ENCODE measurements at regions not wholly inside any gene's neighbourhood (a gene's known extent, or its start where the extent isn't known, plus 50 kb on each side); places are given as distances from the start of the nearest gene placed in this dataset.
"Not testable (repeated sequence)": the region's sequence is repeated elsewhere in the genome, so short reads cannot be mapped to it uniquely, and the experiment has no call there.

DNA sequence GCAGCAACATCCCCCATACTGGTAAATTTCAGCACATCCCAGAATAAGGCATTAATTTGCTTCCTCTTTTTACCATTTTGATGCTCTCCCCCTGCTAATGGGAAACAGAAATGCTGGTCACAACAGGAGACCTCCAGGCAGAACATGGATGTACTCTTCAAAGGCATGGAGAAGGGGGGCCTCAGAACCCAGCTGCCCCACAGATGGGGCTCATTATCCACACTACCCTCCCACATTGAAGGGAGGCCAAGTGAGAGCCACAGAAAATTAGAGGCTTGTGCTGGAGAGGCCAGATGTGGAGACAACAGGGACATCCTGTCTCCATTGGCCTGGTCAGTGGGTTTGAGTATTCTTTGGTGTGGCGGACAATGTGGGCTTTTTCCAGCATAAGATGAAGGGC lies 150.1 kb upstream of the CDH11 start:
- DNase-seq (ENCODE audit: insufficient read length, low spot score): no peak
- TF ChIP-seq POU2F2 (IDR thresholded peaks at IDR 0.05; ENCODE audit: low read depth, low read length) (no peak), PAX5 (IDR thresholded peaks at IDR 0.05; ENCODE audit: insufficient read depth, low read length, severe bottlenecking) (no peak), TAF1 (IDR thresholded peaks at IDR 0.05; ENCODE audit: low read depth, low read length) (no peak), POLR2AphosphoS5 (IDR thresholded peaks at IDR 0.05; ENCODE audit: low read depth, low read length) (no peak), SPI1 (IDR thresholded peaks at IDR 0.05; ENCODE audit: low read depth, low read length) (no peak), POLR2A (IDR thresholded peaks at IDR 0.05; ENCODE audit: low read depth, low read length) (no peak)
- FAIRE-seq: no peak

DNA sequence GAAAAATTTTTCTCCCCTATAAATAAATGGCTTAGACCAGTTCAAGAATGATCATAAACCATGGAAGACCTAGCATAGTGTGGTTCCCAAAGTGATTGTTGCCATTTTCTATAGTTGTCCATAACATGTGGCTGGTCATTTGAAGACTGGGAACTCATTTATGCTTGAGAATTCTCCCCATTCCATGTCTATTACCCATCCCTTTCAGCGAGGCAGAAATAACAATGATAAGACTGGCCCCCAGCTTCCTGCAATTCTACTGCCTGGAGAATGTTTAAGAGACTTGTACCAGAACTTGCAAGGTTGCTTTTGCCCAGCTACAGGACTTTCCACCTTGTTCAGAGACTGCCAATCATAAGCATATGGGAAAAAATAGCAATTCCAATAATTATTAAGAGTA lies 146.5 kb upstream of the CDH11 start:
- FAIRE-seq (no peak), DNase-seq (ENCODE audit: insufficient read length, low spot score) (no peak)
- TF ChIP-seq POLR2A (IDR thresholded peaks at IDR 0.05; ENCODE audit: low read depth, low read length) (no peak), TAF1 (IDR thresholded peaks at IDR 0.05; ENCODE audit: low read depth, low read length) (no peak)

- FAIRE-seq (no peak), DNase-seq (ENCODE audit: insufficient read length, low spot score) (no peak)
- no peak for TF ChIP-seq TAF1 (IDR thresholded peaks at IDR 0.05; ENCODE audit: low read depth, low read length)
- TF ChIP-seq POU2F2 (IDR thresholded peaks at IDR 0.05; ENCODE audit: low read depth, low read length): no peak
- no peak for TF ChIP-seq SPI1 (IDR thresholded peaks at IDR 0.05; ENCODE audit: low read depth, low read length)
- no peak for TF ChIP-seq PAX5 (IDR thresholded peaks at IDR 0.05; ENCODE audit: insufficient read depth, low read length, severe bottlenecking)
Observed at GRCh38 chr16:65263896-65264295, 142.0 kb upstream of the CDH11 start.

DNA sequence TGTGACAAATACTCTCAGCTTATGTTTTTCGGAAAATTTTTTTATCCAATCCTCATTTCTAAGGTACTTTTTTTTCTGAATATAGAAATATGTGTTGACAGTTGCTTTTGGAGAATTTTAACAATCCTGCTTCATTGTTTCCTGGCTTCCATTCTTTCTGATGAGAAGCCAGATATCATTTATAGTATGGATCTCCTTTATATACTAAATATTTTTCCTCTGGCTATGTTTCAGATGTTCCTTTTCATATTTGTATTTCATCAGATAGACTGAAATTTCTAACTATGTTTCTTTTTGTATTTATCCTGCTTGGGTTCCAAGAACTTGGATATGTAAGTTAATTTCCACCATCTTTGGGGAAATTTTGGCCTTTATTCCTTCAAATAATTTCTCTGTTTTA lies 138.9 kb upstream of the CDH11 start:
- DNase-seq (ENCODE audit: insufficient read length, low spot score) (no peak), FAIRE-seq (no peak)
- TF ChIP-seq TAF1 (IDR thresholded peaks at IDR 0.05; ENCODE audit: low read depth, low read length) (no peak), POU2F2 (IDR thresholded peaks at IDR 0.05; ENCODE audit: low read depth, low read length) (no peak), PAX5 (IDR thresholded peaks at IDR 0.05; ENCODE audit: insufficient read depth, low read length, severe bottlenecking) (no peak), POLR2A (IDR thresholded peaks at IDR 0.05; ENCODE audit: low read depth, low read length) (no peak), SPI1 (IDR thresholded peaks at IDR 0.05; ENCODE audit: low read depth, low read length) (no peak), POLR2AphosphoS5 (IDR thresholded peaks at IDR 0.05; ENCODE audit: low read depth, low read length) (no peak)

- no peak for TF ChIP-seq POU2F2 (IDR thresholded peaks at IDR 0.05; ENCODE audit: low read depth, low read length)
- TF ChIP-seq SPI1 (IDR thresholded peaks at IDR 0.05; ENCODE audit: low read depth, low read length): no peak
- TF ChIP-seq POLR2AphosphoS5 (IDR thresholded peaks at IDR 0.05; ENCODE audit: low read depth, low read length): no peak
- TF ChIP-seq TAF1 (IDR thresholded peaks at IDR 0.05; ENCODE audit: low read depth, low read length): no peak
- no peak for TF ChIP-seq PAX5 (IDR thresholded peaks at IDR 0.05; ENCODE audit: insufficient read depth, low read length, severe bottlenecking)
- TF ChIP-seq POLR2A (IDR thresholded peaks at IDR 0.05; ENCODE audit: low read depth, low read length): no peak
- no peak for DNase-seq (ENCODE audit: insufficient read length, low spot score)
- no peak for FAIRE-seq
Observed at GRCh38 chr16:65254144-65254543, 132.3 kb upstream of the CDH11 start.

- DNase-seq (ENCODE audit: insufficient read length, low spot score) (no peak), FAIRE-seq (no peak)
- no peak for TF ChIP-seq TAF1 (IDR thresholded peaks at IDR 0.05; ENCODE audit: low read depth, low read length)
- TF ChIP-seq POU2F2 (IDR thresholded peaks at IDR 0.05; ENCODE audit: low read depth, low read length): no peak
- no peak for TF ChIP-seq POLR2A (IDR thresholded peaks at IDR 0.05; ENCODE audit: low read depth, low read length)
Observed at GRCh38 chr16:65249768-65250167, 127.9 kb upstream of the CDH11 start.

DNA sequence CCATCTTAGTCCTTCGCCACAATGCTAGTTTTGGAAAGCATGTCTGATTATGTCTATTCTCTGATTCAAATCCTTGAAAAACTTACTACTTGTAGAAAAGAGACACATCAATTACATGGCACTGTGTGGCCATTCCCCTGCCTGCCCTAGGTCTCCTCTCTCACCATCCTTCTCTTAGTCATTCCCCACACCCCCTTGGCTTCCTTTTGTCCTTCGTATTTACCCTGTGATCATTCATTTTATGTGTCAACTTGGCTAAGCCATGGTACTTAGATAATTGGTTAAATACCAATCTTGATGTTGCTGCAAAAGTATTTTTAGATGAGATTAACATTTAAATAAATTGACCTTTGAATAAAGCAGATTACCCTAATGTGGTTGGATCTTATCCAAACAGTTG lies 122.9 kb upstream of the CDH11 start:
- FAIRE-seq: no peak
- no peak for TF ChIP-seq PAX5 (IDR thresholded peaks at IDR 0.05; ENCODE audit: insufficient read depth, low read length, severe bottlenecking)
- no peak for TF ChIP-seq SPI1 (IDR thresholded peaks at IDR 0.05; ENCODE audit: low read depth, low read length)
- TF ChIP-seq POLR2A (IDR thresholded peaks at IDR 0.05; ENCODE audit: low read depth, low read length): no peak
- no peak for TF ChIP-seq POU2F2 (IDR thresholded peaks at IDR 0.05; ENCODE audit: low read depth, low read length)
- no peak for TF ChIP-seq TAF1 (IDR thresholded peaks at IDR 0.05; ENCODE audit: low read depth, low read length)
- DNase-seq (ENCODE audit: insufficient read length, low spot score): no peak

- DNase-seq (ENCODE audit: insufficient read length, low spot score): no peak
- TF ChIP-seq SPI1 (IDR thresholded peaks at IDR 0.05; ENCODE audit: low read depth, low read length): no peak
- no peak for TF ChIP-seq PAX5 (IDR thresholded peaks at IDR 0.05; ENCODE audit: insufficient read depth, low read length, severe bottlenecking)
- no peak for TF ChIP-seq TAF1 (IDR thresholded peaks at IDR 0.05; ENCODE audit: low read depth, low read length)
- no peak for TF ChIP-seq POU2F2 (IDR thresholded peaks at IDR 0.05; ENCODE audit: low read depth, low read length)
- TF ChIP-seq POLR2AphosphoS5 (IDR thresholded peaks at IDR 0.05; ENCODE audit: low read depth, low read length): no peak
- TF ChIP-seq POLR2A (IDR thresholded peaks at IDR 0.05; ENCODE audit: low read depth, low read length): no peak
- FAIRE-seq: no peak
Observed at GRCh38 chr16:65235339-65236177, 113.7 kb upstream of the CDH11 start.

GRCh38 chr16:65234721-65235320 lies 113.0 kb upstream of the CDH11 start:
- not testable (repeated sequence) for DNase-seq (ENCODE audit: insufficient read length, low spot score); FAIRE-seq

DNA sequence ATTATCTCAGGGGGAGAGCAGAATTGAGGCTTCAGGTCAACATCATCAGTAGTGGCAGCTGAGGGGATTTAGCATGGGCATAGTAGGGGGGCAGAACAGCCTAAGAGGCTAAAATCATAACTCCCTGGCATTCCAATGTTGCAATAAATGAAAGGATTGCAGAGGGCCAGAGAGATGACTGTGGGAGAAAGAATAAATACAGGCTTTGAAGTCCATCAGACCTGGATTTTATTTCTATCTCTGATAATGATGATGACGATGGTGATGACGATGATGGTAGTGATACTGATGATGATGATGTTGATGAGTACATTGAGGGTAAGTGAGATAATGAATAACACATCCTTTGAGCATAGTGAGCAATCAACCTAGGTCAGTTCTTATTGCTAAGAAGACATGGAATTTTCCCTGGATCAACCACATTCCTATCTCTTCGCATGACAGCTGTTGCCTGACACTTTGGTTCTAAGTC lies 107.4 kb upstream of the CDH11 start:
- FAIRE-seq (no peak), DNase-seq (ENCODE audit: insufficient read length, low spot score) (no peak)
- TF ChIP-seq TAF1 (IDR thresholded peaks at IDR 0.05; ENCODE audit: low read depth, low read length) (no peak), POU2F2 (IDR thresholded peaks at IDR 0.05; ENCODE audit: low read depth, low read length) (no peak), POLR2AphosphoS5 (IDR thresholded peaks at IDR 0.05; ENCODE audit: low read depth, low read length) (no peak), PAX5 (IDR thresholded peaks at IDR 0.05; ENCODE audit: insufficient read depth, low read length, severe bottlenecking) (no peak)
